Neural progenitor cell (in vitro differentiated cells): ENCODE measurements at regions not wholly inside any gene's neighbourhood (a gene's known extent, or its start where the extent isn't known, plus 50 kb on each side); places are given as distances from the start of the nearest gene placed in this dataset.

ENCODE experiments used
- DNase-seq: peaks from one replicate; pipeline ENCODE4 v3.0.0-alpha.2; 2016; ENCODE audit warnings: low spot score
- H2AFZ ChIP-seq: fragments of 200-600 bp; sonication (generic); replicated peaks from 2 replicates; pipeline ENCODE4 v1.6.1; 2016; ENCODE audit warnings: antibody characterized with exemption
- H3F3A ChIP-seq: fragments of 200-600 bp; sonication (generic); 2 replicates; pipeline ENCODE4 v1.6.1; 2016; ENCODE audit warnings: antibody characterized with exemption, low read depth
- H3K27ac ChIP-seq: fragments of 200-600 bp; sonication (generic); 2 replicates; pipeline ENCODE4 v1.5.1; 2016; ENCODE audit warnings: mild to moderate bottlenecking
- H3K27me3 ChIP-seq: fragments of 200-600 bp; sonication (generic); 2 replicates; pipeline ENCODE4 v1.6.1; 2016; ENCODE audit warnings: mild to moderate bottlenecking, moderate library complexity
- H3K36me3 ChIP-seq: fragments of 200-600 bp; sonication (generic); 2 replicates; pipeline ENCODE4 v1.5.1; 2016
- H3K4me1 ChIP-seq: fragments of 200-600 bp; sonication (generic); 2 replicates; pipeline ENCODE4 v1.6.1; 2016; ENCODE audit warnings: mixed run types
- H3K4me2 ChIP-seq: fragments of 200-600 bp; sonication (generic); 2 replicates; pipeline ENCODE4 v1.6.1; 2016
- H3K4me3 ChIP-seq: fragments of 200-600 bp; sonication (generic); 2 replicates; pipeline ENCODE4 v1.5.1; 2016
- H3K79me2 ChIP-seq: fragments of 200-600 bp; sonication (generic); 2 replicates; pipeline ENCODE4 v1.6.1; 2016; ENCODE audit warnings: low read depth
- H3K9ac ChIP-seq: fragments of 200-600 bp; sonication (generic); 2 replicates; pipeline ENCODE4 v1.6.1; 2016
- H3K9me3 ChIP-seq: fragments of 200-600 bp; sonication (generic); 2 replicates; pipeline ENCODE4 v1.5.1; 2016; ENCODE audit warnings: low read depth
- H4K20me1 ChIP-seq: fragments of 200-600 bp; sonication (generic); 2 replicates; pipeline ENCODE4 v1.6.1; 2016; ENCODE audit warnings: low read depth
- H3K27ac Mint-ChIP-seq: 3 replicates; pipeline ENCODE4 v1.8.0; 2021; ENCODE audit warnings: mixed read lengths
- H3K27me3 Mint-ChIP-seq: 2 replicates; pipeline ENCODE4 v1.8.0; 2022; ENCODE audit warnings: low read depth, mild to moderate bottlenecking, inconsistent platforms, moderate library complexity, mixed read lengths; ENCODE audit not compliant: insufficient read depth
- H3K36me3 Mint-ChIP-seq: 3 replicates; pipeline ENCODE4 v1.8.0; 2021; ENCODE audit warnings: mixed read lengths
- H3K4me1 Mint-ChIP-seq: 3 replicates; pipeline ENCODE4 v1.8.0; 2021; ENCODE audit warnings: mixed read lengths
- H3K4me3 Mint-ChIP-seq: 3 replicates; pipeline ENCODE4 v1.8.0; 2021; ENCODE audit warnings: mild to moderate bottlenecking, moderate library complexity, mixed read lengths
- H3K9me3 Mint-ChIP-seq: 3 replicates; pipeline ENCODE4 v1.8.0; 2020; ENCODE audit warnings: mixed read lengths
- CTCF ChIP-seq: fragments of 200-600 bp; sonication (generic); IDR thresholded peaks from 2 replicates; pipeline ENCODE4 v1.5.1; 2017; ENCODE audit warnings: antibody characterized with exemption, mild to moderate bottlenecking
- EZH2 ChIP-seq: fragments of 200-600 bp; sonication (generic); IDR thresholded peaks from 2 replicates; pipeline ENCODE4 v1.6.1; 2017; ENCODE audit warnings: antibody characterized with exemption, mild to moderate bottlenecking, moderate library complexity
- EZH2phosphoT487 ChIP-seq: fragments of 200-600 bp; sonication (generic); IDR thresholded peaks from 2 replicates; pipeline ENCODE4 v1.6.1; 2017; ENCODE audit warnings: antibody characterized with exemption

- Histone ChIP-seq H3K4me1 (no peaks in the 10 kb centered on the region), H4K20me1 (no peaks in the 10 kb centered on the region), H3K79me2 (no peaks in the 10 kb centered on the region), H3K27me3 (no peaks in the 10 kb centered on the region), H3K36me3 (no peaks in the 10 kb centered on the region), H3F3A (no peaks in the 10 kb centered on the region), H3K4me2 (no peak overlapping the region), H3K9me3 (no peaks in the 10 kb centered on the region), H3K27ac (no peak overlapping the region), H3K4me3 (no peak overlapping the region), H2AFZ (no peak overlapping the region), H3K9ac (no peak overlapping the region)
- H3K4me3 Mint-ChIP-seq: no peak overlapping the region
- TF ChIP-seq EZH2phosphoT487 (no peak), CTCF (no peak), EZH2 (no peak)
- no peak overlapping the region for H3K27ac Mint-ChIP-seq
- H3K36me3 Mint-ChIP-seq: peaks cover 6% of the 10 kb centered on the region
- no peaks in the 10 kb centered on the region for H3K9me3 Mint-ChIP-seq
- no peaks in the 10 kb centered on the region for H3K27me3 Mint-ChIP-seq
- DNase-seq: no peak
- no peaks in the 10 kb centered on the region for H3K4me1 Mint-ChIP-seq
Measured at GRCh38 chr13:33908116-33908515, 90.2 kb downstream of the RFC3 start.

- Histone ChIP-seq H4K20me1 (no peaks in the 10 kb centered on the region), H3K9me3 (no peaks in the 10 kb centered on the region), H3K4me1 (no peaks in the 10 kb centered on the region), H3K27ac (no peak overlapping the region), H3K36me3 (no peaks in the 10 kb centered on the region), H2AFZ (no peak overlapping the region), H3K9ac (no peak overlapping the region), H3K4me3 (no peak overlapping the region), H3K4me2 (no peak overlapping the region), H3K79me2 (no peaks in the 10 kb centered on the region), H3F3A (no peaks in the 10 kb centered on the region), H3K27me3 (no peaks in the 10 kb centered on the region)
- Mint-ChIP-seq H3K36me3 (peaks cover 3% of the 10 kb centered on the region), H3K27me3 (no peaks in the 10 kb centered on the region), H3K4me3 (no peak overlapping the region), H3K27ac (no peak overlapping the region), H3K9me3 (no peaks in the 10 kb centered on the region), H3K4me1 (no peaks in the 10 kb centered on the region)
- no peak for DNase-seq
- TF ChIP-seq EZH2: no peak
- no peak for TF ChIP-seq CTCF
- TF ChIP-seq EZH2phosphoT487: no peak
Measured at GRCh38 chr13:33910255-33910654, 92.3 kb downstream of the RFC3 start.

- TF ChIP-seq EZH2 (no peak), EZH2phosphoT487 (no peak), CTCF (no peak)
- H3K9me3 Mint-ChIP-seq: no peaks in the 10 kb centered on the region
- H3K27me3 ChIP-seq: no peaks in the 10 kb centered on the region
- no peaks in the 10 kb centered on the region for H3K4me1 Mint-ChIP-seq
- peaks cover 3% of the 10 kb centered on the region for H3K36me3 Mint-ChIP-seq
- no peaks in the 10 kb centered on the region for H3K36me3 ChIP-seq
- H3K9ac ChIP-seq: no peak overlapping the region
- H3K27ac ChIP-seq: no peak overlapping the region
- H4K20me1 ChIP-seq: no peaks in the 10 kb centered on the region
- no peak overlapping the region for H3K4me3 Mint-ChIP-seq
- no peak overlapping the region for H3K4me3 ChIP-seq
- H3K9me3 ChIP-seq: no peaks in the 10 kb centered on the region
- no peaks in the 10 kb centered on the region for H3K4me1 ChIP-seq
- no peak overlapping the region for H2AFZ ChIP-seq
- H3K27me3 Mint-ChIP-seq: no peaks in the 10 kb centered on the region
- DNase-seq: no peak
- H3K79me2 ChIP-seq: no peaks in the 10 kb centered on the region
- H3K27ac Mint-ChIP-seq: no peak overlapping the region
- H3F3A ChIP-seq: no peaks in the 10 kb centered on the region
- no peak overlapping the region for H3K4me2 ChIP-seq
Measured at GRCh38 chr13:33911521-33911920, 93.6 kb downstream of the RFC3 start.

- no peaks in the 10 kb centered on the region for H3K9me3 ChIP-seq
- no peak overlapping the region for H3K9ac ChIP-seq
- H3K4me2 ChIP-seq: no peak overlapping the region
- Mint-ChIP-seq H3K4me3 (no peak overlapping the region), H3K9me3 (no peaks in the 10 kb centered on the region), H3K27me3 (no peaks in the 10 kb centered on the region), H3K4me1 (peaks cover 10% of the 10 kb centered on the region), H3K27ac (no peak overlapping the region), H3K36me3 (peaks cover 3% of the 10 kb centered on the region)
- DNase-seq: no peak
- H3K79me2 ChIP-seq: no peaks in the 10 kb centered on the region
- H2AFZ ChIP-seq: no peak overlapping the region
- no peaks in the 10 kb centered on the region for H4K20me1 ChIP-seq
- TF ChIP-seq EZH2: no peak
- TF ChIP-seq EZH2phosphoT487: no peak
- no peak for TF ChIP-seq CTCF
- H3F3A ChIP-seq: no peaks in the 10 kb centered on the region
- H3K27me3 ChIP-seq: no peaks in the 10 kb centered on the region
- H3K36me3 ChIP-seq: no peaks in the 10 kb centered on the region
- peaks cover 7% of the 10 kb centered on the region for H3K4me1 ChIP-seq
- H3K27ac ChIP-seq: no peak overlapping the region
- no peak overlapping the region for H3K4me3 ChIP-seq
Measured at GRCh38 chr13:33913829-33914228, 95.9 kb downstream of the RFC3 start.
